ENCODE measurements at regions not wholly inside any gene's neighbourhood (a gene's known extent, or its start where the extent isn't known, plus 50 kb on each side); places are given as distances from the start of the nearest gene placed in this dataset.
"Not testable (repeated sequence)": the region's sequence is repeated elsewhere in the genome, so short reads cannot be mapped to it uniquely, and the experiment has no call there.

- no peak for FAIRE-seq
- no peak for TF ChIP-seq CTCF (IDR thresholded peaks at IDR 0.05; ENCODE audit: insufficient read depth, missing control alignments)
Observed at GRCh38 chr14:63147018-63147417, 57.2 kb upstream of the RHOJ start.

GRCh38 chr14:63134801-63135200 lies 69.4 kb upstream of the RHOJ start:
- DNase-seq (ENCODE audit: insufficient read length, low spot score) (no peak), FAIRE-seq (no peak)
- TF ChIP-seq CTCF (IDR thresholded peaks at IDR 0.05; ENCODE audit: insufficient read depth, missing control alignments), result peak; percentile 54

More at GRCh38 chr14:63147018-63147417, 57.2 kb upstream of the RHOJ start:
- no peak for DNase-seq (ENCODE audit: insufficient read length, low spot score)

GRCh38 chr14:63130531-63130930 lies 73.7 kb upstream of the RHOJ start:
- DNase-seq (ENCODE audit: insufficient read length, low spot score), result no peak
- no peak for TF ChIP-seq CTCF (IDR thresholded peaks at IDR 0.05; ENCODE audit: insufficient read depth, missing control alignments)
- FAIRE-seq, result no peak

GRCh38 chr14:63106487-63106886 lies 61.2 kb upstream of the KCNH5 start:
- not testable (repeated sequence) for FAIRE-seq; DNase-seq (ENCODE audit: insufficient read length, low spot score)

- DNase-seq (ENCODE audit: insufficient read length, low spot score), result no peak
- TF ChIP-seq CTCF (IDR thresholded peaks at IDR 0.05; ENCODE audit: insufficient read depth, missing control alignments), result no peak
- no peak for FAIRE-seq
Observed at GRCh38 chr14:63100552-63100951, 55.3 kb upstream of the KCNH5 start.

GRCh38 chr14:63096186-63096585 lies 50.9 kb upstream of the KCNH5 start:
- FAIRE-seq (no peak), DNase-seq (ENCODE audit: insufficient read length, low spot score) (no peak)
- TF ChIP-seq CTCF (IDR thresholded peaks at IDR 0.05; ENCODE audit: insufficient read depth, missing control alignments), result no peak

Measured in D721Med (cell line).